Adrenal gland (tissue), 5 donors: ENCODE measurements at regions not wholly inside any gene's neighbourhood (a gene's known extent, or its start where the extent isn't known, plus 50 kb on each side); places are given as distances from the start of the nearest gene placed in this dataset.

Source experiments
- POLR2A ChIP-seq, 2 donors: fragments of 450-650 bp; IDR thresholded peaks; one replicate each; pipeline ENCODE4 v1.6.1; 2017; ENCODE audit warnings: antibody characterized with exemption in 2 of 2, mild to moderate bottlenecking in 2 of 2, moderate library complexity in 1 of 2
- TF ChIP-seq, protein P1 (sequence below), 6 experiments: fragments of 450-650 bp in 4 of 6; fragments of 200-600 bp in 2 of 6; sonication (generic) in 1 of 6; IDR thresholded peaks; 1 replicate in 5 of 6; 2 replicates in 1 of 6; pipeline versions ENCODE4 v1.5.1 to v1.8.0; 2016 to 2021; ENCODE audit warnings: antibody characterized with exemption in 6 of 6, mild to moderate bottlenecking in 2 of 6, moderate library complexity in 1 of 6
- donor health status: DM: no; HTN: no; CAD: no.

DNA sequence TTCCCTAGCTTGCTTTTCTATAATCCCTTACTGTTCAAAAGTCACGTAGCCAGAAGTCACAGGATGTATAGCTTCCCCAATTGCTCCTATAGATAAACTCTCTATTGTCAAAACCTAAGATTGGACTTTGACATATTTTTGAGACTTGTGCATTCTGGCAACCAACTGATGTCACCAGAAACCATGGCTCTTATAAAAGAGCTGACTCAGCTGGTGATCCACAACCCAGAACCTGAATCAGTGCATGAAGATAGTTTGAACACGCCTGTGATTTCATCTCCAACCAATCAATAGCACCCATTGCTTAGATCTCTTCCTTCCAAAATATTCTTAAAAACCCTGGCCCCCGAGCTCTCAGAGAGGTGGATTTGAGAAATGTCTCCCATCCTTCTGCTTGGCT, 639.9 kb upstream of the PIK3C3 start:
- TF ChIP-seq, protein P1, sequence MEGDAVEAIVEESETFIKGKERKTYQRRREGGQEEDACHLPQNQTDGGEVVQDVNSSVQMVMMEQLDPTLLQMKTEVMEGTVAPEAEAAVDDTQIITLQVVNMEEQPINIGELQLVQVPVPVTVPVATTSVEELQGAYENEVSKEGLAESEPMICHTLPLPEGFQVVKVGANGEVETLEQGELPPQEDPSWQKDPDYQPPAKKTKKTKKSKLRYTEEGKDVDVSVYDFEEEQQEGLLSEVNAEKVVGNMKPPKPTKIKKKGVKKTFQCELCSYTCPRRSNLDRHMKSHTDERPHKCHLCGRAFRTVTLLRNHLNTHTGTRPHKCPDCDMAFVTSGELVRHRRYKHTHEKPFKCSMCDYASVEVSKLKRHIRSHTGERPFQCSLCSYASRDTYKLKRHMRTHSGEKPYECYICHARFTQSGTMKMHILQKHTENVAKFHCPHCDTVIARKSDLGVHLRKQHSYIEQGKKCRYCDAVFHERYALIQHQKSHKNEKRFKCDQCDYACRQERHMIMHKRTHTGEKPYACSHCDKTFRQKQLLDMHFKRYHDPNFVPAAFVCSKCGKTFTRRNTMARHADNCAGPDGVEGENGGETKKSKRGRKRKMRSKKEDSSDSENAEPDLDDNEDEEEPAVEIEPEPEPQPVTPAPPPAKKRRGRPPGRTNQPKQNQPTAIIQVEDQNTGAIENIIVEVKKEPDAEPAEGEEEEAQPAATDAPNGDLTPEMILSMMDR (IDR thresholded peaks at IDR 0.05): no peak
- TF ChIP-seq POLR2A (IDR thresholded peaks at IDR 0.05): no peak
